HG03521 (cell line): ENCODE measurements at regions not wholly inside any gene's neighbourhood (a gene's known extent, or its start where the extent isn't known, plus 50 kb on each side); places are given as distances from the start of the nearest gene placed in this dataset.

Experiments
- ATAC-seq: cut with Tn5 transposase; IDR thresholded peaks from one replicate; pipeline ENCODE4 v1.9.1; 2021; ENCODE audit warnings: mild to moderate bottlenecking, moderate library complexity; ENCODE audit not compliant: unreplicated experiment

- ATAC-seq: peak; percentile 19
These were observed 52.0 kb upstream of the ULK4 start for GRCh38 chr3:42013691-42014457.

GRCh38 chr3:42012935-42013690 lies 51.2 kb upstream of the ULK4 start:
- ATAC-seq: peak; percentile 65

GRCh38 chr3:42012383-42012934 lies 50.6 kb upstream of the ULK4 start:
- ATAC-seq: peak; percentile 28
